GM21367 (cell line): ENCODE measurements at regions not wholly inside any gene's neighbourhood (a gene's known extent, or its start where the extent isn't known, plus 50 kb on each side); places are given as distances from the start of the nearest gene placed in this dataset.
"Not testable (repeated sequence)": the region's sequence is repeated elsewhere in the genome, so short reads cannot be mapped to it uniquely, and the experiment has no call there.

Experiments
- ATAC-seq: cut with Tn5 transposase; IDR thresholded peaks from one replicate; pipeline ENCODE4 v1.9.1; 2021; ENCODE audit not compliant: unreplicated experiment

- ATAC-seq: no peak
These were observed 763.9 kb upstream of the MGAT4C start for GRCh38 chr12:87020071-87020470.

GRCh38 chr12:87015352-87015751 lies 759.2 kb upstream of the MGAT4C start:
- no peak for ATAC-seq

GRCh38 chr12:87008785-87009384 lies 752.7 kb upstream of the MGAT4C start:
- ATAC-seq: no peak

- ATAC-seq: no peak
These were observed 744.9 kb upstream of the MGAT4C start for GRCh38 chr12:87001102-87001501.

GRCh38 chr12:86985298-86985697 lies 729.1 kb upstream of the MGAT4C start:
- no peak for ATAC-seq

GRCh38 chr12:86970595-86970994 lies 714.4 kb upstream of the MGAT4C start:
- not testable (repeated sequence) for ATAC-seq

- no peak for ATAC-seq
These were observed 703.7 kb upstream of the MGAT4C start for GRCh38 chr12:86959766-86960458.

- ATAC-seq: no peak
These were observed 694.3 kb upstream of the MGAT4C start for GRCh38 chr12:86950444-86950843.

- no peak for ATAC-seq
These were observed 693.9 kb upstream of the MGAT4C start for GRCh38 chr12:86950043-86950442.

- no peak for ATAC-seq
These were observed 692.7 kb upstream of the MGAT4C start for GRCh38 chr12:86948851-86949250.

GRCh38 chr12:86945685-86946196 lies 689.5 kb upstream of the MGAT4C start:
- no peak for ATAC-seq

GRCh38 chr12:86944197-86944819 lies 688.1 kb upstream of the MGAT4C start:
- ATAC-seq: not testable (repeated sequence)

GRCh38 chr12:86931714-86932113 lies 675.5 kb upstream of the MGAT4C start:
- no peak for ATAC-seq

- ATAC-seq: no peak
These were observed 673.8 kb upstream of the MGAT4C start for GRCh38 chr12:86929962-86930361.

GRCh38 chr12:86917121-86917520 lies 660.9 kb upstream of the MGAT4C start:
- no peak for ATAC-seq

- no peak for ATAC-seq
These were observed 658.5 kb upstream of the MGAT4C start for GRCh38 chr12:86914721-86915120.

GRCh38 chr12:86911973-86912372 lies 655.8 kb upstream of the MGAT4C start:
- no peak for ATAC-seq

- no peak for ATAC-seq
These were observed 647.0 kb upstream of the MGAT4C start for GRCh38 chr12:86903159-86903558.

- no peak for ATAC-seq
These were observed 604.6 kb upstream of the MGAT4C start for GRCh38 chr12:86860776-86861175.

- no peak for ATAC-seq
These were observed 596.3 kb upstream of the MGAT4C start for GRCh38 chr12:86852451-86852850.

- no peak for ATAC-seq
These were observed 582.5 kb upstream of the MGAT4C start for GRCh38 chr12:86838711-86839110.

- ATAC-seq: no peak
These were observed 582.1 kb upstream of the MGAT4C start for GRCh38 chr12:86838260-86838659.
